Breast epithelium (tissue), 3 donors: ENCODE measurements at regions not wholly inside any gene's neighbourhood (a gene's known extent, or its start where the extent isn't known, plus 50 kb on each side); places are given as distances from the start of the nearest gene placed in this dataset.

Experiments
- CTCF ChIP-seq, 3 donors: fragments of 450-650 bp; IDR thresholded peaks; one replicate each; pipeline ENCODE4 v1.5.1; 2016 to 2017; ENCODE audit warnings: antibody characterized with exemption in 3 of 3, mild to moderate bottlenecking in 3 of 3, moderate library complexity in 3 of 3
- POLR2A ChIP-seq: fragments of 450-650 bp; IDR thresholded peaks from one replicate; pipeline ENCODE4 v1.6.1; 2016; ENCODE audit warnings: antibody characterized with exemption, mild to moderate bottlenecking, moderate library complexity
- POLR2AphosphoS5 ChIP-seq, 3 donors: sonication (generic); formaldehyde crosslinking; IDR thresholded peaks; one replicate each; pipeline ENCODE4 v1.6.1; 2017; ENCODE audit warnings: antibody characterized with exemption in 3 of 3

GRCh38 chr12:94834036-94834625, 169.4 kb downstream of the NDUFA12 start:
- TF ChIP-seq POLR2AphosphoS5 (IDR thresholded peaks at IDR 0.05) (no peak), CTCF (IDR thresholded peaks at IDR 0.05) (no peak), POLR2A (no peak)
